DOHH2 (cell line): ENCODE measurements at regions not wholly inside any gene's neighbourhood (a gene's known extent, or its start where the extent isn't known, plus 50 kb on each side); places are given as distances from the start of the nearest gene placed in this dataset.

Experiments used
- EZH2phosphoT487 ChIP-seq: fragments of 200-600 bp; sonication (generic); IDR thresholded peaks from 2 replicates; pipeline ENCODE4 v1.6.1; 2017; ENCODE audit warnings: borderline replicate concordance, mild to moderate bottlenecking, antibody characterized with exemption, low read length, moderate library complexity, mixed read lengths
- TF ChIP-seq, protein P1 (sequence below): fragments of 200-600 bp; sonication (generic); IDR thresholded peaks from one replicate; pipeline ENCODE4 v1.5.1; 2014; ENCODE audit warnings: antibody characterized with exemption, mild to moderate bottlenecking, low read depth, low read length; ENCODE audit not compliant: poor library complexity, severe bottlenecking

GRCh38 chr9:3769646-3770045 is 243.8 kb upstream of the RFX3 start:
- TF ChIP-seq, protein P1, sequence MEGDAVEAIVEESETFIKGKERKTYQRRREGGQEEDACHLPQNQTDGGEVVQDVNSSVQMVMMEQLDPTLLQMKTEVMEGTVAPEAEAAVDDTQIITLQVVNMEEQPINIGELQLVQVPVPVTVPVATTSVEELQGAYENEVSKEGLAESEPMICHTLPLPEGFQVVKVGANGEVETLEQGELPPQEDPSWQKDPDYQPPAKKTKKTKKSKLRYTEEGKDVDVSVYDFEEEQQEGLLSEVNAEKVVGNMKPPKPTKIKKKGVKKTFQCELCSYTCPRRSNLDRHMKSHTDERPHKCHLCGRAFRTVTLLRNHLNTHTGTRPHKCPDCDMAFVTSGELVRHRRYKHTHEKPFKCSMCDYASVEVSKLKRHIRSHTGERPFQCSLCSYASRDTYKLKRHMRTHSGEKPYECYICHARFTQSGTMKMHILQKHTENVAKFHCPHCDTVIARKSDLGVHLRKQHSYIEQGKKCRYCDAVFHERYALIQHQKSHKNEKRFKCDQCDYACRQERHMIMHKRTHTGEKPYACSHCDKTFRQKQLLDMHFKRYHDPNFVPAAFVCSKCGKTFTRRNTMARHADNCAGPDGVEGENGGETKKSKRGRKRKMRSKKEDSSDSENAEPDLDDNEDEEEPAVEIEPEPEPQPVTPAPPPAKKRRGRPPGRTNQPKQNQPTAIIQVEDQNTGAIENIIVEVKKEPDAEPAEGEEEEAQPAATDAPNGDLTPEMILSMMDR, result no peak
- TF ChIP-seq EZH2phosphoT487, result no peak
